ENCODE measurements at regions not wholly inside any gene's neighbourhood (a gene's known extent, or its start where the extent isn't known, plus 50 kb on each side); places are given as distances from the start of the nearest gene placed in this dataset.
"Not testable (repeated sequence)": the region's sequence is repeated elsewhere in the genome, so short reads cannot be mapped to it uniquely, and the experiment has no call there.

- DNase-seq, result no peak
Observed at GRCh38 chr21:38905752-38906151, 100.0 kb downstream of the ETS2 start.

GRCh38 chr21:38905328-38905727 is 99.6 kb downstream of the ETS2 start:
- no peak for DNase-seq

- no peak for DNase-seq
Observed at GRCh38 chr21:38903690-38904139, 98.0 kb downstream of the ETS2 start.

GRCh38 chr21:38902608-38903445 is 97.1 kb downstream of the ETS2 start:
- DNase-seq, result no peak

- no peak for DNase-seq
Observed at GRCh38 chr21:38900499-38900898, 94.8 kb downstream of the ETS2 start.

- DNase-seq, result not testable (repeated sequence)
Observed at GRCh38 chr21:38899985-38900384, 94.3 kb downstream of the ETS2 start.

- no peak for DNase-seq
Observed at GRCh38 chr21:38899277-38899947, 93.7 kb downstream of the ETS2 start.

GRCh38 chr21:38898422-38899096 is 92.8 kb downstream of the ETS2 start:
- DNase-seq, result no peak

GRCh38 chr21:38897532-38898421 is 92.0 kb downstream of the ETS2 start:
- no peak for DNase-seq

GRCh38 chr21:38894899-38895298 is 89.2 kb downstream of the ETS2 start:
- no peak for DNase-seq

GRCh38 chr21:38888991-38889561 is 83.3 kb downstream of the ETS2 start:
- no peak for DNase-seq

GRCh38 chr21:38887749-38888148 is 82.0 kb downstream of the ETS2 start:
- DNase-seq, result no peak

GRCh38 chr21:38887062-38887686 is 81.4 kb downstream of the ETS2 start:
- no peak for DNase-seq

- no peak for DNase-seq
Observed at GRCh38 chr21:38885909-38886308, 80.2 kb downstream of the ETS2 start.

GRCh38 chr21:38884440-38884839 is 78.7 kb downstream of the ETS2 start:
- no peak for DNase-seq

- DNase-seq, result no peak
Observed at GRCh38 chr21:38883142-38883541, 77.4 kb downstream of the ETS2 start.

GRCh38 chr21:38881131-38881530 is 75.4 kb downstream of the ETS2 start:
- no peak for DNase-seq

- DNase-seq, result no peak
Observed at GRCh38 chr21:38880577-38880966, 74.8 kb downstream of the ETS2 start.

GRCh38 chr21:38879912-38880576 is 74.3 kb downstream of the ETS2 start:
- no peak for DNase-seq

GRCh38 chr21:38878379-38879179 is 72.8 kb downstream of the ETS2 start:
- DNase-seq, result no peak

Data from activated CD4-positive, alpha-beta T cell treated with anti-CD3 and anti-CD28 coated beads for 4 hours (primary cell).